Nephron progenitor cell (in vitro differentiated cells): ENCODE measurements at regions not wholly inside any gene's neighbourhood (a gene's known extent, or its start where the extent isn't known, plus 50 kb on each side); places are given as distances from the start of the nearest gene placed in this dataset.

ENCODE experiments used
- DNase-seq: peaks from one replicate; pipeline ENCODE4 v3.0.0; 2021
- H3K27ac Mint-ChIP-seq: 2 replicates; pipeline ENCODE4 v1.8.0; 2021; ENCODE audit warnings: mild to moderate bottlenecking, moderate library complexity, mixed read lengths
- H3K27me3 Mint-ChIP-seq: 2 replicates; pipeline ENCODE4 v1.8.0; 2021; ENCODE audit warnings: mild to moderate bottlenecking, low read depth, mixed read lengths; ENCODE audit not compliant: poor library complexity
- H3K36me3 Mint-ChIP-seq: 2 replicates; pipeline ENCODE4 v1.8.0; 2021; ENCODE audit warnings: low read depth, mixed read lengths
- H3K4me1 Mint-ChIP-seq: 2 replicates; pipeline ENCODE4 v1.8.0; 2021; ENCODE audit warnings: mixed read lengths
- H3K4me3 Mint-ChIP-seq: 2 replicates; pipeline ENCODE4 v1.8.0; 2021; ENCODE audit warnings: mild to moderate bottlenecking, moderate library complexity, mixed read lengths
- H3K9me3 Mint-ChIP-seq: 2 replicates; pipeline ENCODE4 v1.8.0; 2021; ENCODE audit warnings: mild to moderate bottlenecking, moderate library complexity, mixed read lengths
- CTCF ChIP-seq: fragments of 200-600 bp; sonication (generic); IDR thresholded peaks from 2 replicates; pipeline ENCODE4 v1.5.0; 2021; ENCODE audit warnings: antibody characterized with exemption

- Mint-ChIP-seq H3K36me3 (no peaks in the 10 kb centered on the region), H3K27me3 (no peaks in the 10 kb centered on the region), H3K27ac (no peak overlapping the region), H3K4me1 (peaks cover 8% of the 10 kb centered on the region), H3K4me3 (no peak overlapping the region), H3K9me3 (no peaks in the 10 kb centered on the region)
- DNase-seq: no peak
- TF ChIP-seq CTCF: no peak
Observed at GRCh38 chr2:7243276-7243675, 326.1 kb downstream of the RNF144A start.

- H3K27ac Mint-ChIP-seq: no peak overlapping the region
- H3K27me3 Mint-ChIP-seq: peaks cover 7% of the 10 kb centered on the region
- no peak for TF ChIP-seq CTCF
- peaks cover 5% of the 10 kb centered on the region for H3K36me3 Mint-ChIP-seq
- H3K9me3 Mint-ChIP-seq: peaks cover 10% of the 10 kb centered on the region
- H3K4me1 Mint-ChIP-seq: peaks cover 1% of the 10 kb centered on the region
- no peak overlapping the region for H3K4me3 Mint-ChIP-seq
- no peak for DNase-seq
Observed at GRCh38 chr2:7256377-7256776, 339.2 kb downstream of the RNF144A start.

- peaks cover 57% of the 10 kb centered on the region for H3K4me1 Mint-ChIP-seq
- DNase-seq: no peak
- peaks cover 5% of the 10 kb centered on the region for H3K36me3 Mint-ChIP-seq
- peaks cover 13% of the 10 kb centered on the region for H3K27me3 Mint-ChIP-seq
- peaks cover 10% of the 10 kb centered on the region for H3K9me3 Mint-ChIP-seq
- H3K4me3 Mint-ChIP-seq: no peak overlapping the region
- no peak for TF ChIP-seq CTCF
- H3K27ac Mint-ChIP-seq: peak overlapping the region; percentile 20
Observed at GRCh38 chr2:7262727-7263126, 345.5 kb downstream of the RNF144A start.

GRCh38 chr2:7264791-7265190, 347.6 kb downstream of the RNF144A start:
- Mint-ChIP-seq H3K4me1 (peaks cover 66% of the 10 kb centered on the region), H3K36me3 (peaks cover 5% of the 10 kb centered on the region), H3K27me3 (peaks cover 9% of the 10 kb centered on the region), H3K27ac (peak overlapping the region; percentile 22), H3K9me3 (peaks cover 6% of the 10 kb centered on the region), H3K4me3 (no peak overlapping the region)
- TF ChIP-seq CTCF: no peak
- DNase-seq: no peak

- Mint-ChIP-seq H3K4me1 (peaks cover 71% of the 10 kb centered on the region), H3K27ac (peak overlapping the region; percentile 21), H3K36me3 (peaks cover under 1% of the 10 kb centered on the region), H3K27me3 (peaks cover 8% of the 10 kb centered on the region), H3K4me3 (no peak overlapping the region), H3K9me3 (peaks cover 1% of the 10 kb centered on the region)
- TF ChIP-seq CTCF: no peak
- DNase-seq: peak; percentile 39
Observed at GRCh38 chr2:7265286-7265685, 348.1 kb downstream of the RNF144A start.

GRCh38 chr2:7269106-7269643, 352.0 kb downstream of the RNF144A start:
- no peaks in the 10 kb centered on the region for H3K9me3 Mint-ChIP-seq
- no peak for DNase-seq
- no peak overlapping the region for H3K4me3 Mint-ChIP-seq
- peaks cover 3% of the 10 kb centered on the region for H3K27me3 Mint-ChIP-seq
- H3K4me1 Mint-ChIP-seq: peaks cover 51% of the 10 kb centered on the region
- no peak overlapping the region for H3K27ac Mint-ChIP-seq
- H3K36me3 Mint-ChIP-seq: no peaks in the 10 kb centered on the region
- TF ChIP-seq CTCF: no peak
